Cerebellar nuclear complex (tissue), 1 donor: ENCODE measurements at regions not wholly inside any gene's neighbourhood (a gene's known extent, or its start where the extent isn't known, plus 50 kb on each side); places are given as distances from the start of the nearest gene placed in this dataset.
"Not testable (repeated sequence)": the region's sequence is repeated elsewhere in the genome, so short reads cannot be mapped to it uniquely, and the experiment has no call there.

ENCODE experiments used
- DNase-seq, 2 experiments: peaks; one replicate each; lab custom pipeline; 2025; lab: John Stamatoyannopoulos, UW

- DNase-seq = no peak
Observed at GRCh38 chr16:77064037-77064436, 127.0 kb upstream of the MON1B start.

GRCh38 chr16:77066896-77067496 lies 124.0 kb upstream of the MON1B start:
- DNase-seq = no peak

- DNase-seq = no peak
Observed at GRCh38 chr16:77067900-77068299, 123.1 kb upstream of the MON1B start.

- DNase-seq = no peak
Observed at GRCh38 chr16:77068402-77068801, 122.6 kb upstream of the MON1B start.

- DNase-seq = no peak
Observed at GRCh38 chr16:77069929-77070328, 121.1 kb upstream of the MON1B start.

GRCh38 chr16:77070683-77071082 lies 120.3 kb upstream of the MON1B start:
- DNase-seq = no peak

GRCh38 chr16:77076839-77077238 lies 114.2 kb upstream of the MON1B start:
- DNase-seq = no peak

- DNase-seq = no peak
Observed at GRCh38 chr16:77077256-77077922, 113.6 kb upstream of the MON1B start.

- no peak for DNase-seq
Observed at GRCh38 chr16:77085981-77086380, 105.0 kb upstream of the MON1B start.

GRCh38 chr16:77090062-77090461 lies 100.9 kb upstream of the MON1B start:
- DNase-seq = no peak

GRCh38 chr16:77093309-77093708 lies 97.7 kb upstream of the MON1B start:
- no peak for DNase-seq

GRCh38 chr16:77093999-77094398 lies 97.0 kb upstream of the MON1B start:
- DNase-seq = no peak

GRCh38 chr16:77111056-77111565 lies 79.9 kb upstream of the MON1B start:
- no peak for DNase-seq

GRCh38 chr16:77112746-77113145 lies 78.2 kb upstream of the MON1B start:
- DNase-seq = no peak

- DNase-seq = no peak
Observed at GRCh38 chr16:77113835-77114234, 77.2 kb upstream of the MON1B start.

GRCh38 chr16:77114361-77114760 lies 76.6 kb upstream of the MON1B start:
- not testable (repeated sequence) for DNase-seq

- no peak for DNase-seq
Observed at GRCh38 chr16:77116856-77117255, 74.1 kb upstream of the MON1B start.

GRCh38 chr16:77117707-77118106 lies 73.3 kb upstream of the MON1B start:
- no peak for DNase-seq

GRCh38 chr16:77131398-77131797 lies 59.6 kb upstream of the MON1B start:
- no peak for DNase-seq

- no peak for DNase-seq
Observed at GRCh38 chr16:77132051-77132618, 58.9 kb upstream of the MON1B start.

GRCh38 chr16:77133706-77134105 lies 57.3 kb upstream of the MON1B start:
- no peak for DNase-seq

- DNase-seq = no peak
Observed at GRCh38 chr16:77137045-77137444, 53.9 kb upstream of the MON1B start.
